HG03025 (cell line): ENCODE measurements at regions not wholly inside any gene's neighbourhood (a gene's known extent, or its start where the extent isn't known, plus 50 kb on each side); places are given as distances from the start of the nearest gene placed in this dataset.
A peak's percentile ranks its signal among the peaks of the same experiment; 100 is the strongest.
"Not testable (repeated sequence)": the region's sequence is repeated elsewhere in the genome, so short reads cannot be mapped to it uniquely, and the experiment has no call there.

Experiments
- ATAC-seq: cut with Tn5 transposase; IDR thresholded peaks from one replicate; pipeline ENCODE4 v1.9.1; 2021; ENCODE audit warnings: mild to moderate bottlenecking, moderate library complexity; ENCODE audit not compliant: unreplicated experiment, low FRiP score

DNA sequence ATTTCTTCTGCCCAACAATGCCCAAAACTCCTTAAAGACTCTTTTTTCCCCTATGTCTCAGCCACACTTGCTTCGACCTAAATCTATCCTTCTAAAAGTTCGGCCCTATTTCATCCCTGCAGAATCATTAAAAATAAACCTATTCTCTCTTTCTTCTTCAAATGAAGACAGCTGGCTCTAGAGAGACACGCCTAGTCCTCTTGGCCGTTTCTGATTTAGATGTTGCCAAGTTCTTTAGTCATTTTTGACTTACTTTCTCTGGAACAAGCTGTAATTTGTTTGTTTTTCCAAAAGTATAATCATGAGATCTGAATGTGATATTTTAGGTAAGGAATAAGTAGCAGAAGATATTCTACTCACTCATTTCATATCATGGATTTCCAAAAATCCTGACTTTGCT is 211.6 kb downstream of the CENPC start:
- no peak for ATAC-seq

- ATAC-seq: peak; percentile 64
Measured at GRCh38 chr4:67332627-67333026, 212.7 kb downstream of the CENPC start.

GRCh38 chr4:67328393-67328792 is 216.9 kb downstream of the CENPC start:
- no peak for ATAC-seq

GRCh38 chr4:67328018-67328278 is 217.4 kb downstream of the CENPC start:
- ATAC-seq: no peak

DNA sequence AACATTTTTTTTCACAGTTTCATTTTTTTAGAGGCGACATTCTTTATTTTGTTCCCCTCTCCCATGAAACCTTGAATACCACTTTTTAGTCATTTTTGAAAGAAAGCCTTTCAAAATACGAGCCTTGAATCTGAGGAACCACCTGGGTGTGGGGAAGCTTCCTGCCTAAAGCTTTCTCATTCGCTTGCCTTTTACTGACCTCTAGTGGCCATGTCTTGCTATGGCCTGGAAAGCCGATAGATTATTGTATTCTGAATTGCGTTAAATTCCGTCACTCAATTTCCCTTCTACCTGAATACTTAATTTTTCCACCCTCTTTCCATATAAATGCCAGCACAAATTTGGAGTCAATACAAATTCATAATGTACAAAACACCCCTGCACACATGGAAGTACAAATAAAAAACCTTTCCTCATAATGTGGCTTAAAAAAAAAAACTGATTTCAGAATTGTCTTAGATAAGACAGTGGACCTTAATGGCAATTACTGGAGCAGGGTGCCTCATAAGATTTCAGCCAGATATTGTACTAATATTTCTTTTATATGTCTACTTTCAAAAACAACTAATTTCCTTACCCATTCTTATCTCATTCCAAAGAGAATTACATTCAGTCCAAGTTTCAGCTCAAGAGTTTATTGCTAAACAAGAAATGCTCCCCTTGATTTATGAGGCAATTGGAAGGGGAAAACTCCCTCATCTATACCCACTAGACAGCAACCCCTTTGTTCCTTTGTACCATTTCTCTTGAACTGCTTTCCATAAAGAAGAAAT is 217.9 kb downstream of the CENPC start:
- ATAC-seq: peak; percentile 96

- no peak for ATAC-seq
Measured at GRCh38 chr4:67325791-67326190, 219.5 kb downstream of the CENPC start.

DNA sequence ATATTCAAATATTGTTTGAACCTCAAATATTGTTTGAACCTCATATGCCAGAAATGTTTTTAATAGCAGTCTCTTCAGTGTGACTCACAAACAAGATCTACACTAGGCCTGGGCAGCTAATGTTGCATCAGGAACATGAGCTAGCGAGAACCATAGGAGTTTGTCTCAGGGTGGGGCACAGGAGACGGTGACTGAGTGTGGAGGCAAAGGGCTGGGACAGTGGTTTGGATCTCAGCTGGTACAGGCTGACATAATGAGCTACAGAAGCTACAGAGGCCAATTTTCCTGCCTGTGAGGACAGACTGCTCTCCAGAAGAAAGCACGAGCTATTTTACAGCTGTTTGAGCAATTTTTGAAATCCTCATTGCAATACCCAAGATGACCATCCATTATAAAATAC is 224.7 kb downstream of the CENPC start:
- ATAC-seq: no peak

DNA sequence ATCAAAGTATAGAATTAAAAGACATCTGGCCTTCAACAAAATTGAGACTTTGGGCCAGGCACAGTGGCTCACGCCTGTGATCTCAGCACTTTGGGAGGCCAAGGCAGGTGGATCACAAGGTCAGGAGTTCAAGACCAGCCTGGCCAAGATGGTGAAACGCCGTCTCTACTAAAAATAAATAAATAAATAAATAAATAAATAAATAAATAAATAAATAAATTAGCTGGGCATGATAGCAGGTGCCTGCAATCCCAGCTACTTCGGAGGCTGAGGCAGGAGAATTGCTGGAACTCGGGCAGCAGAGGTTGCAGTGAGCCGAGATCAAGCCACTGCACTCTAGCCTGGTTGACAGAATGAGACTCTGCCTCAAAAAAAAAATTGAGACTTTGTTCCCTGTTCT is 225.7 kb downstream of the CENPC start:
- not testable (repeated sequence) for ATAC-seq

DNA sequence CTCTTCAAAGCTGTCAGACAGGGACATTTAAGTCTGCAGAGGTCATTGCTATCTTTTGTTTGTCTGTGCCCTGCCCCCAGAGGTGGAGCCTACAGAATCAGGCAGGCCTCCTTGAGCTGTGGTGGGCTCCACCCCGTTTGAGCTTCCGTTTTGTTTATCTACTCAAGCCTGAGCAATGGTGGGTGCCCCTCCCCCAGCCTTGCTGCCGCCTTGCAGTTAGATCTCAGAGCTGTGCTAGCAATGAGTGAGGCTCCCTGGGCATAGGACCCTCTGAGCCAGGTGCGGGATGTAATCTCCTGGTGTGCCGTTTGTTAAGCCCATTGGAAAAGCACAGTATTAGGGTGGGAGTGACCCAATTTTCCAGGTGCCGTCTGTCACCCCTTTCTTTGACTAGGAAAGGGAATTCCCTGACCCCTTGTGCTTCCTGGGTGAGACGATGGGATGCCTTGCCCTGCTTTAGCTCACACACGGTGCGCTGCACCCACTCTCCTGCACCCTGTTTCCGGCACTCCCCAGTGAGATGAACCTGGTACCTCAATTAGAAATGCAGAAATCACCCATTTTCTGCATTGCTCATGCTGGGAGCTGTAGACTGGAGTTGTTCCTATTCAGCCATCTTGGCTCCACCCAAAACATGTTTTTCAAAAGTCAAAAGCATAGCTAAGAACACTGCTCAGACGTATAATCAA is 244.7 kb downstream of the CENPC start:
- not testable (repeated sequence) for ATAC-seq

- no peak for ATAC-seq
Measured at GRCh38 chr4:67292636-67293035, 252.7 kb downstream of the CENPC start.

- ATAC-seq: no peak
Measured at GRCh38 chr4:67292045-67292444, 253.3 kb downstream of the CENPC start.

DNA sequence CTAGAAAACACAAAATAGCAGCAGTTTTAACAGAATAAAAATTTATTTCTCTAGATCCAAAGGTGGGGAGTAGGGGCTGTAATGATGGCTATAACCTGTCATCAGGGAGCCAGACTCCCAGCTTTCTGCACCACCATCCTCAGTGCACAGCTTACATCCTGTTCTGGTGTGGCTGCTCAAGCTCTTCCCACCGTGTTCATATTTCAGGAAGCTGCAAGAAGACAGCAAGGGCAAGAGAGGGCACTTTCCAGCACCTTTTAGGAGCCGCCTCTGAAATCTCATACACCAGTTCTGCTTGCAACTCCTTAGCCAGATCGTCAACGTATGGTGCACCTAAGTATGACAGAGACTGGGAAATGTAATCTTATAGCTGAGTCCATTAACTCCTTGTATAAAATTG is 253.7 kb downstream of the CENPC start:
- no peak for ATAC-seq

DNA sequence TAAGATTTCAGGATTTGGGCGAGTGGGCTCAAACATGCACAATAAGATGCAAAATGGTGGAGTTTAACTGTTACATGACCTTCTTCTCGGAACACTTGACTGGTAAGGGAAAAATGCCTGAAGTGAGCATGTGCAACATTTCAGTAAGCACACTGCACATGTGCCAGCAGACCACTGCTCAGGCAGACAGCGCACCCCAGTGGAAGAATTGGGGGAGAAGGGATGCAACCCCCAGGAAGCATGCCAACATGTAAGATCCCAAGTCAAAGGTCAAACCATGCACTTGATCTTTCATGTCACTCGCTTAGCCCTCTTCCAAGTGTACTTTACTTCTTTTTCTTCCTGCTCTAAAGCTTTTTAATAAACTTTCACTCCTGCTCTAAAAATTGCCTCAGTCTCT is 256.3 kb downstream of the CENPC start:
- no peak for ATAC-seq

- ATAC-seq: no peak
Measured at GRCh38 chr4:67286724-67287123, 258.6 kb downstream of the CENPC start.

DNA sequence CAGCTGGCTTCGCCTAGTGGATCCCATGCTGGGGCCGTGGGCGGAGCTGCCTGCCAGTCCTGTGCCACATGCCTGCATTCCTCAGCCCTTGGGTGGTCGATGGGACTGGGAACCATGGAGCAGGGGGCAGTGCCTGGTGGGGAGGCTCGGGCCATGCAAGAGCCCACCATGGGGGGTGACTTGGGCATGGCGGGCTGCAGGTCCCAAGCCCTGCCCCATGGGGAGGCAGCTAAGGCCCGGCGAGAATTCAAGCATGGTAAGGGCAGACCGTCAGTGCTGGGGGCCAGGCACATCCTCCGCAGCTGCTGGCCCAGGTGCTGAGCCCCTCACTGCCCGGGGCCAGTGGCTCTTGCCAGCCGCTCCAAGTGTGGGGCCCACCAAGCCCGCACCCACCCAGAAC is 262.6 kb downstream of the CENPC start:
- no peak for ATAC-seq

- no peak for ATAC-seq
Measured at GRCh38 chr4:67275179-67275750, 270.0 kb downstream of the CENPC start.

DNA sequence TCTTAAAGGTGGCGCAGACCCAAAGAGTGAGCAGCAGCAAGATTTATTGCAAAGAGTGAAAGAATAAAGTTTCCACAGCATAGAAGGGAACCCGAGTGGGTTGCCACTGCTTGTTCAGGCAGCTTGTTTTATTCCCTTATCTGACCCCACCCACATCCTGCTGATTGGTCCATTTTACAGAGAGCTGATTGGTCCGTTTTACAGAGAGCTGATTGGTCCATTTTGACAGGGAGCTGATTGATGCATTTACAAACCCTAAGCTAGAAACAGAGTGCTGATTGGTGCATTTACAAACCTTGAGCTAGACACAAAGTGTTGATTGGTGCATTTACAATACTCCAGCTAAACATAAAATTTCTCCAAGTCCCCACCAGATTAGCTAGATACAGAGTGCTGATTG is 270.6 kb downstream of the CENPC start:
- not testable (repeated sequence) for ATAC-seq

GRCh38 chr4:67273666-67274065 is 271.6 kb downstream of the CENPC start:
- ATAC-seq: no peak

DNA sequence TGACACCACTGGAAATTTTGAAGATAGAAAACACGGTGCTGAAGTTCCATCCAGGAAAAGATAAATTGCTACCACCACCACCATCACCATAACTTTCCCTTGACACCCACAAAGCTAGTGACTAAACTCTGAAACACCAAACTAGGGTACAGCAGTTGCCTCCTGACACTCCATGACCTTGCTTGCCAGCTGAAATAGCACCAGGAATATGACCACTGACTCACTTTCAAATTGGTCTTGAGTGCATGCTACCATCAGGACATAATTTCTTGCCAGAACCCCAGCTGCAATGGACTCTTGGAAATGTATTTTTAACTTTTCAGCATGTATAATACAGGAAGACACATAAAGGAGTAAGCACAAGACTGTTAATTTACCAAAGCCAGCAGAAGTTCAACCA is 283.3 kb downstream of the CENPC start:
- no peak for ATAC-seq

GRCh38 chr4:67256388-67257043 is 288.8 kb downstream of the CENPC start:
- ATAC-seq: no peak

DNA sequence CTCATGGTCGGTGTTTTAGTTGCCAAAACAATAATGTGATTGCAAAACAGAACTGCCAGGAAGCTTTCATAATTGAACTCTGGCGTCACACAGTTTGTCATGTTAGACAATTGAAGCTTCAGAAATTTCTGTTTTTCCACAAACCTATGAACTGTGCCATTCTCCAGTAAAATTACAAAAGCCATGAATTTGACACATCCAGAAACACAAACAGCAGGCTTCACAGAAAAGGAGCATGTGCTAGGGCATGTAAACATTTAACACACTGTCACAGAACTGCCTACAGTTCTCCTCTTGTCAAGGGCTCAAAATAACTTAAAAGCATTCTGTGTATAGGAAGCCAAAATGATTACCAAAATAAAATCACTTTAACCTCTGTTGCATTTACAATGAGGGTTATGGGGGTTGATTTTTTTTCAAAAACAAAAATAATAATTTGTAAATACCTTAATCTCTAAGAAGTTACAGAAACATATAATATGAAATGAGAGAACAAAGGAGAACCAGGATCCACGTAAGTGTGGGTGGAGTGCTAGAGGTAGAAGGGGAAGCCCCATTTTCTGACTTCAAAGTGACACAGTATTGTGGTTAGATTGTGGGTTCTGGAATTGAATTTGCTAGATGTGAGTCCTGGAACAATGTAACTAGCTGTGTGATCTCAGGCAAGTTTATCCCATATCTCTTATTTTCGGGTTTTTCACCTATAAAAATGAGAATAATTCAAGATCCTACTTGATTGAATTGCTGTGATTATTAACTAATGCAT is 295.0 kb downstream of the CENPC start:
- no peak for ATAC-seq
